ENCODE measurements at regions not wholly inside any gene's neighbourhood (a gene's known extent, or its start where the extent isn't known, plus 50 kb on each side); places are given as distances from the start of the nearest gene placed in this dataset.

GRCh38 chr6:149184523-149184922 lies 133.0 kb upstream of the TAB2 start:
- DNase-seq (ENCODE audit: low read depth): no peak

GRCh38 chr6:149185799-149186357 lies 131.6 kb upstream of the TAB2 start:
- no peak for DNase-seq (ENCODE audit: low read depth)

- no peak for DNase-seq (ENCODE audit: low read depth)
These were observed 130.6 kb upstream of the TAB2 start for GRCh38 chr6:149186873-149187272.

GRCh38 chr6:149190224-149190831 lies 127.2 kb upstream of the TAB2 start:
- peak; percentile 41 for DNase-seq (ENCODE audit: low read depth)

- DNase-seq (ENCODE audit: low read depth): no peak
These were observed 122.5 kb upstream of the TAB2 start for GRCh38 chr6:149194820-149195558.

GRCh38 chr6:149196091-149196490 lies 121.4 kb upstream of the TAB2 start:
- DNase-seq (ENCODE audit: low read depth): no peak

GRCh38 chr6:149197482-149197881 lies 120.0 kb upstream of the TAB2 start:
- DNase-seq (ENCODE audit: low read depth): no peak

- DNase-seq (ENCODE audit: low read depth): no peak
These were observed 119.2 kb upstream of the TAB2 start for GRCh38 chr6:149198265-149198664.

GRCh38 chr6:149200282-149200945 lies 117.1 kb upstream of the TAB2 start:
- no peak for DNase-seq (ENCODE audit: low read depth)

- DNase-seq (ENCODE audit: low read depth): no peak
These were observed 116.3 kb upstream of the TAB2 start for GRCh38 chr6:149201068-149201655.

- no peak for DNase-seq (ENCODE audit: low read depth)
These were observed 115.4 kb upstream of the TAB2 start for GRCh38 chr6:149202100-149202499.

GRCh38 chr6:149202952-149203351 lies 114.6 kb upstream of the TAB2 start:
- DNase-seq (ENCODE audit: low read depth): no peak

- DNase-seq (ENCODE audit: low read depth): no peak
These were observed 114.0 kb upstream of the TAB2 start for GRCh38 chr6:149203509-149203908.

GRCh38 chr6:149208134-149208601 lies 109.3 kb upstream of the TAB2 start:
- no peak for DNase-seq (ENCODE audit: low read depth)

- peak; percentile 56 for DNase-seq (ENCODE audit: low read depth)
These were observed 107.4 kb upstream of the TAB2 start for GRCh38 chr6:149209871-149210775.

- DNase-seq (ENCODE audit: low read depth): peak; percentile 53
These were observed 106.4 kb upstream of the TAB2 start for GRCh38 chr6:149211046-149211571.

GRCh38 chr6:149212206-149212605 lies 105.3 kb upstream of the TAB2 start:
- no peak for DNase-seq (ENCODE audit: low read depth)

- DNase-seq (ENCODE audit: low read depth): no peak
These were observed 104.4 kb upstream of the TAB2 start for GRCh38 chr6:149212892-149213801.

- DNase-seq (ENCODE audit: low read depth): peak; percentile 54
These were observed 103.7 kb upstream of the TAB2 start for GRCh38 chr6:149213829-149214228.

GRCh38 chr6:149216459-149216858 lies 101.1 kb upstream of the TAB2 start:
- no peak for DNase-seq (ENCODE audit: low read depth)

Measured in ELR (cell line).